ENCODE measurements at regions not wholly inside any gene's neighbourhood (a gene's known extent, or its start where the extent isn't known, plus 50 kb on each side); places are given as distances from the start of the nearest gene placed in this dataset.

- H3K4me2 ChIP-seq (ENCODE audit: insufficient read depth, insufficient read length, low read length), result no peak overlapping the region
- no peak overlapping the region for H3K9ac ChIP-seq (ENCODE audit: extremely low read depth, insufficient read length, low read length)
- no peak overlapping the region for H2AFZ ChIP-seq (ENCODE audit: low read length)
- H3K4ac ChIP-seq (ENCODE audit: low read depth, low read length), result no peak overlapping the region
- H3K23ac ChIP-seq (ENCODE audit: insufficient read length, low read depth, low read length), result no peak overlapping the region
- no peak overlapping the region for H2BK15ac ChIP-seq (ENCODE audit: low read depth, low read length)
- H3K9me3 ChIP-seq (ENCODE audit: control insufficient read depth, low read depth, low read length), result no peaks in the 10 kb centered on the region
- no peaks in the 10 kb centered on the region for H3K79me2 ChIP-seq (ENCODE audit: insufficient read depth, low read length)
- no peak overlapping the region for H3K4me3 Mint-ChIP-seq
- H3K4me1 ChIP-seq (ENCODE audit: insufficient read depth, low read length), result no peaks in the 10 kb centered on the region; the same call in 1 of the 2 replicates
- H4K5ac ChIP-seq (ENCODE audit: insufficient read length, low read depth, low read length), result no peak overlapping the region
- H4K91ac ChIP-seq (ENCODE audit: insufficient read length, low read depth, low read length), result no peak overlapping the region
- H4K8ac ChIP-seq (replicated peaks; ENCODE audit: insufficient read length, low read depth, low read length), result no peak overlapping the region
- H2BK20ac ChIP-seq (ENCODE audit: low read depth, low read length, poor library complexity, severe bottlenecking), result no peak overlapping the region
- no peak overlapping the region for H2BK12ac ChIP-seq (ENCODE audit: insufficient read length, low read depth, low read length)
- H3K56ac ChIP-seq (ENCODE audit: insufficient read length, low read depth, low read length), result no peak overlapping the region
- peaks cover 0 to 3% of the 10 kb centered on the region in 2 experiments; a peak in 2 of 5 replicates for H3K9me3 Mint-ChIP-seq
- H3K27ac Mint-ChIP-seq, result no peak overlapping the region
- H2BK5ac ChIP-seq (ENCODE audit: insufficient read length, low read length), result no peak overlapping the region
- H3K4me1 Mint-ChIP-seq, result peaks cover 9 to 14% of the 10 kb centered on the region in 2 experiments
- no peak overlapping the region for H3T11ph ChIP-seq (ENCODE audit: low read length)
- no CpG with 5 or more reads among the region's 2 CpGs for WGBS (ENCODE audit: extremely low coverage, insufficient read length, low lambda C conversion rate)
- H2BK120ac ChIP-seq (ENCODE audit: low read depth, low read length, poor library complexity, severe bottlenecking), result no peak overlapping the region
- H3K18ac ChIP-seq (ENCODE audit: insufficient read length, low read depth, low read length), result no peak overlapping the region
- no peaks in the 10 kb centered on the region for H3K79me1 ChIP-seq (ENCODE audit: insufficient read depth, low read depth, low read length, poor library complexity, severe bottlenecking)
- DNase-seq, result no peak
- H3K27me3 Mint-ChIP-seq (ENCODE audit: low read depth), result no peaks in the 10 kb centered on the region; the same call in 1 of the 2 replicates
- no peaks in the 10 kb centered on the region for H3K23me2 ChIP-seq (ENCODE audit: insufficient read length, low read depth, low read length, poor library complexity, severe bottlenecking)
- 0 out of 7 replicates have a peak, but pooled peaks cover 0 to 3% (median 0%) of the 10 kb centered on the region in 3 experiments for H3K36me3 Mint-ChIP-seq (ENCODE audit: insufficient read depth in 1 of 3, low read depth in 3 of 3)
- no peak overlapping the region for H3K14ac ChIP-seq (ENCODE audit: insufficient read depth, low read length)
- TF ChIP-seq CTCF (conservative IDR thresholded peaks at IDR 0.05), result no peak
- no peak overlapping the region for H3K27ac ChIP-seq (ENCODE audit: insufficient read length, low read depth, low read length)
- H4K20me1 ChIP-seq (ENCODE audit: control insufficient read depth, insufficient read depth, insufficient read length), result no peaks in the 10 kb centered on the region
- no peak overlapping the region for H2AK5ac ChIP-seq (ENCODE audit: insufficient read length, low read length)
- H3K27me3 ChIP-seq (ENCODE audit: insufficient read depth, low read length), result no peaks in the 10 kb centered on the region
Observed at GRCh38 chr6:166877349-166877748, 79.0 kb downstream of the RNASET2 start.

All from H9 (cell line).